K562 (cell line): ENCODE measurements at regions not wholly inside any gene's neighbourhood (a gene's known extent, or its start where the extent isn't known, plus 50 kb on each side); places are given as distances from the start of the nearest gene placed in this dataset.
"Not testable (repeated sequence)": the region's sequence is repeated elsewhere in the genome, so short reads cannot be mapped to it uniquely, and the experiment has no call there.

Experiments used
- ATAC-seq: fragments of 200-7000 bp; cut with Tn5 transposase; 3 replicates; pipeline ENCODE4 v1.9.1; 2020; ENCODE audit warnings: moderate library complexity
- BruUV-seq: library from RNA; stranded (reverse); fragments of 400-500 nt; replicated peaks from 2 replicates; lab custom pipeline; 2021; lab: Mats Ljungman, UMichigan
- CTCF ChIA-PET: fragments of 300-600 bp; formaldehyde crosslinking; extraction: SDS; loops from one replicate; lab custom pipeline; 2021; ENCODE audit warnings: low intra/inter-chr PET ratio; lab: Yijun Ruan, JAX
- POLR2A ChIA-PET: fragments of 300-600, 350-650 bp; sonication (Branson Sonifier 250); formaldehyde crosslinking; extraction: SDS; loops from one replicate; lab custom pipeline; 2021; ENCODE audit warnings: antibody characterized with exemption, inconsistent platforms; lab: Yijun Ruan, JAX
- DNase-seq, 4 experiments: peaks; one replicate each; pipeline versions ENCODE4 v3.0.0 to v3.0.0-alpha.2; 2011 to 2018; ENCODE audit warnings: low spot score in 3 of 4, mixed read lengths in 3 of 4; ENCODE audit errors: extremely low read depth in 1 of 4
- FAIRE-seq: peaks from 2 replicates; lab custom pipeline; 2011; peaks lifted over from hg19 to GRCh38; lab: Jason Lieb, UNC
- H2AFZ ChIP-seq: 2 replicates; pipeline ENCODE4 v1.6.0; 2011; ENCODE audit warnings: low read depth, low read length, control low read depth, inconsistent platforms
- H3K27ac ChIP-seq: fragments of 200-600 bp; 3 replicates; pipeline ENCODE4 v1.8.0; 2011; ENCODE audit warnings: low read depth, mild to moderate bottlenecking, control low read depth, inconsistent platforms, low read length, moderate library complexity, mixed read lengths; ENCODE audit errors: extremely low read depth
- H3K27me3 ChIP-seq, 2 experiments: fragments of 300-600 bp in 1 of 2; 2 replicates in 1 of 2; 3 replicates in 1 of 2; pipeline versions ENCODE4 v1.6.0 to v1.8.0; 2011; ENCODE audit warnings: inconsistent platforms in 2 of 2, low read length in 2 of 2, mild to moderate bottlenecking in 1 of 2, mixed read lengths in 1 of 2, moderate library complexity in 1 of 2; ENCODE audit not compliant: control insufficient read depth in 2 of 2, insufficient read depth in 2 of 2
- H3K36me3 ChIP-seq: fragments of 300-600 bp; 3 replicates; pipeline ENCODE4 v1.8.0; 2011; ENCODE audit warnings: mild to moderate bottlenecking, low read length, inconsistent platforms; ENCODE audit not compliant: control insufficient read depth, insufficient read depth
- H3K4me1 ChIP-seq, 2 experiments: fragments of 200-600 bp in 1 of 2; replicated peaks in 1 of 2; 2 replicates in 1 of 2; 3 replicates in 1 of 2; pipeline versions ENCODE4 v1.5.1 to v1.8.0; 2011; ENCODE audit warnings: inconsistent platforms in 2 of 2, low read length in 2 of 2, mild to moderate bottlenecking in 1 of 2, mixed read lengths in 1 of 2, moderate library complexity in 1 of 2; ENCODE audit not compliant: control insufficient read depth in 2 of 2, insufficient read depth in 2 of 2
- H3K4me2 ChIP-seq: 2 replicates; pipeline ENCODE4 v1.6.1; 2011; ENCODE audit warnings: low read length, control low read depth, inconsistent platforms, mixed read lengths; ENCODE audit not compliant: insufficient read depth
- H3K4me3 ChIP-seq: fragments of 200-600 bp; sonication (generic), shearing (Covaris generic); 2 replicates; pipeline ENCODE4 v1.5.1; 2016; ENCODE audit warnings: control low read depth, inconsistent platforms
- H3K79me2 ChIP-seq: fragments of 200-600 bp; 3 replicates; pipeline ENCODE4 v1.8.0; 2011; ENCODE audit warnings: low read length, inconsistent platforms; ENCODE audit not compliant: control insufficient read depth, insufficient read depth
- H3K9ac ChIP-seq, 2 experiments: 2 replicates each; pipeline versions ENCODE4 v1.6.0 to v1.6.1; 2011; ENCODE audit warnings: low read depth in 2 of 2, low read length in 2 of 2, control low read depth in 1 of 2, inconsistent platforms in 1 of 2, mild to moderate bottlenecking in 1 of 2, mixed read lengths in 1 of 2; ENCODE audit not compliant: insufficient read depth in 1 of 2
- H3K9me1 ChIP-seq: one replicate; pipeline ENCODE4 v1.6.0; 2011; ENCODE audit warnings: inconsistent platforms, mild to moderate bottlenecking, low read length, moderate library complexity; ENCODE audit not compliant: control insufficient read depth, insufficient read depth
- H3K9me3 ChIP-seq: replicated peaks from 2 replicates; pipeline ENCODE4 v1.5.1; 2011; ENCODE audit warnings: low read depth, low read length, inconsistent platforms; ENCODE audit not compliant: control insufficient read depth, insufficient read depth
- H4K20me1 ChIP-seq: replicated peaks from 2 replicates; pipeline ENCODE4 v1.6.1; 2011; ENCODE audit warnings: low read length, inconsistent platforms, mixed read lengths; ENCODE audit not compliant: control insufficient read depth, insufficient read depth
- BRD4 ChIP-seq: fragments of 200-600 bp; sonication (generic); IDR thresholded peaks from 2 replicates; pipeline ENCODE4 v1.6.1; 2017; ENCODE audit warnings: inconsistent platforms
- ELF2 ChIP-seq: fragments of 250-450 bp; sonication (Bioruptor Pico); IDR thresholded peaks from 2 replicates; pipeline ENCODE4 v1.5.0; 2021; ENCODE audit warnings: mild to moderate bottlenecking
- MTA2 ChIP-seq: fragments of 450-650 bp; IDR thresholded peaks from 2 replicates; pipeline ENCODE4 v1.6.1; 2016; ENCODE audit warnings: low read depth
- RBFOX2 ChIP-seq: fragments of 200-400 bp; formaldehyde crosslinking; IDR thresholded peaks from 2 replicates; pipeline ENCODE4 v1.6.1; 2017; ENCODE audit warnings: low read depth, mild to moderate bottlenecking, low read length, moderate library complexity
- ZKSCAN1 ChIP-seq: fragments of 150-350 bp; IDR thresholded peaks from 2 replicates; pipeline ENCODE4 v1.6.1; 2016; ENCODE audit warnings: low read depth, low read length
- ZNF146 ChIP-seq: IDR thresholded peaks from one replicate; pipeline ENCODE4 v1.6.1; 2018; ENCODE audit warnings: missing compliant biosample characterization; ENCODE audit not compliant: unreplicated experiment
- WGBS: fragments of 100-300 bp; shearing (Covaris generic); methylation state at CpG from one replicate; pipeline ENCODE4 v1.1.6; 2016; ENCODE audit warnings: low coverage, mixed read lengths; ENCODE audit not compliant: insufficient coverage; ENCODE audit errors: missing lambda C conversion rate; 5-methylcytosine and 5-hydroxymethylcytosine counted together
- in situ Hi-C: fragments of 300-500 bp; cut with MboI; formaldehyde crosslinking; loops from 4 replicates; pipeline ENCODE4 v1.15.0; 2018; ENCODE audit warnings: inconsistent platforms, mixed read lengths
- intact Hi-C: fragments of 100-400 bp; cut with micrococcal nuclease; formaldehyde crosslinking; loops from 2 replicates; pipeline ENCODE4 v1.14.2; 2022

GRCh38 chr6:11458509-11458908 lies 79.0 kb upstream of the TMEM170B start (continued):
- TF ChIP-seq MTA2 (no peak), BRD4 (no peak), ZKSCAN1 (no peak), ELF2 (no peak), RBFOX2 (no peak)

- CTCF ChIA-PET, POLR2A ChIA-PET: not testable (repeated sequence)
These were observed 80.1 kb upstream of the TMEM170B start for GRCh38 chr6:11457422-11457821.

GRCh38 chr6:11452106-11452505 lies 85.4 kb upstream of the TMEM170B start:
- H4K20me1 ChIP-seq, H3K27ac ChIP-seq, H3K4me1 ChIP-seq, H3K9ac ChIP-seq, H3K4me3 ChIP-seq, intact Hi-C loops, H3K27me3 ChIP-seq, BruUV-seq, FAIRE-seq, POLR2A ChIA-PET, H3K36me3 ChIP-seq, H3K9me1 ChIP-seq, H3K79me2 ChIP-seq, H3K4me2 ChIP-seq, CTCF ChIA-PET, H2AFZ ChIP-seq, H3K9me3 ChIP-seq, in situ Hi-C loops: not testable (repeated sequence)
- ATAC-seq: peak; percentile 62; the same call in 2 of the 3 replicates
- WGBS: 0% methylated on average over 6 of the region's 8 CpGs
- peak in 1 of 4 experiments; percentile 8 for DNase-seq

More at GRCh38 chr6:11457422-11457821, 80.1 kb upstream of the TMEM170B start:
- in situ Hi-C loops, H2AFZ ChIP-seq, DNase-seq, H3K27me3 ChIP-seq, intact Hi-C loops, H3K4me1 ChIP-seq, H4K20me1 ChIP-seq, FAIRE-seq, BruUV-seq, H3K36me3 ChIP-seq, H3K4me3 ChIP-seq, H3K9me1 ChIP-seq, H3K9ac ChIP-seq, H3K9me3 ChIP-seq, ATAC-seq, H3K27ac ChIP-seq, H3K4me2 ChIP-seq, H3K79me2 ChIP-seq: not testable (repeated sequence)
- 1% methylated on average over 6 of the region's 6 CpGs for WGBS
- peak; percentile 65 for TF ChIP-seq ZNF146 (CRISPR knock-in tag)
